OCI-LY7 (cell line): ENCODE measurements at regions not wholly inside any gene's neighbourhood (a gene's known extent, or its start where the extent isn't known, plus 50 kb on each side); places are given as distances from the start of the nearest gene placed in this dataset.

Experiments
- EZH2phosphoT487 ChIP-seq: fragments of 200-600 bp; sonication (generic); IDR thresholded peaks from 2 replicates; pipeline ENCODE4 v1.6.1; 2018; ENCODE audit warnings: low read depth, borderline replicate concordance, mild to moderate bottlenecking, mixed run types, antibody characterized with exemption, low read length, moderate library complexity, mixed read lengths
- TF ChIP-seq, protein P1 (sequence below): fragments of 200-600 bp; sonication (generic); conservative IDR thresholded peaks from 2 replicates; pipeline ENCODE4 v1.5.1; 2014; ENCODE audit warnings: mild to moderate bottlenecking, antibody characterized with exemption, low read length, moderate library complexity, mixed read lengths

DNA sequence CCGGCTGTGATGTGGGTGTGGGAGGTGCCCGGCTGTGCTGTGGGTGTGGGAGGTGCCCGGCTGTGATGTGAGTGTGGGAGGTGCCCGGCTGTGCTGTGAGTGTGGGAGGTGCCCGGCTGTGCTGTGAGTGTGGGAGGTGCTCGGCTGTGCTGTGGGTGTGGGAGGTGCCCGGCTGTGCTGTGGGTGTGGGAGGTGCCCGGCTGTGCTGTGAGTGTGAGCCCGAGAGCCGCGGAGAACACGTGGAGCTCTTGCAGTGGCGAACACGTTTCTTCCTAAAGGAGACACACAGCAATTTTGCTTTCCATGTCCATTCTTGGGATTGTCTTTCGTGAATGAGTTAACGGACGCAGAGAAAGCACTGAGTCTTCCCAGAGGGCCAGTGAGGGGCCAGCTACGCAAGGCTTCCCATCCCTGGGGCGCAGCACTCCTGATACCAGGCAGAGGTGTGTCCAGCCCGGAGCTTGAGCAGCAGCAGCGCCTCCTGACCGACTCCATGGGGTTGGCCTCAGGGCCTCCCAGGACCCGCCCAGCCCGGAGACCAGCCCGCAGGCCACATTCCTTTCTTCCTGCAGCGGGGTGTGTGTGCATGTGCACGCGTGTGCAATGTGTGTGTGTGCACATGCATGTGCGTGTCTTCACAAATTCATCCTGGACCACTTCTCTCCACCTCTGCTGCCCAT, 245.0 kb upstream of the B3GAT1 start:
- TF ChIP-seq, protein P1, sequence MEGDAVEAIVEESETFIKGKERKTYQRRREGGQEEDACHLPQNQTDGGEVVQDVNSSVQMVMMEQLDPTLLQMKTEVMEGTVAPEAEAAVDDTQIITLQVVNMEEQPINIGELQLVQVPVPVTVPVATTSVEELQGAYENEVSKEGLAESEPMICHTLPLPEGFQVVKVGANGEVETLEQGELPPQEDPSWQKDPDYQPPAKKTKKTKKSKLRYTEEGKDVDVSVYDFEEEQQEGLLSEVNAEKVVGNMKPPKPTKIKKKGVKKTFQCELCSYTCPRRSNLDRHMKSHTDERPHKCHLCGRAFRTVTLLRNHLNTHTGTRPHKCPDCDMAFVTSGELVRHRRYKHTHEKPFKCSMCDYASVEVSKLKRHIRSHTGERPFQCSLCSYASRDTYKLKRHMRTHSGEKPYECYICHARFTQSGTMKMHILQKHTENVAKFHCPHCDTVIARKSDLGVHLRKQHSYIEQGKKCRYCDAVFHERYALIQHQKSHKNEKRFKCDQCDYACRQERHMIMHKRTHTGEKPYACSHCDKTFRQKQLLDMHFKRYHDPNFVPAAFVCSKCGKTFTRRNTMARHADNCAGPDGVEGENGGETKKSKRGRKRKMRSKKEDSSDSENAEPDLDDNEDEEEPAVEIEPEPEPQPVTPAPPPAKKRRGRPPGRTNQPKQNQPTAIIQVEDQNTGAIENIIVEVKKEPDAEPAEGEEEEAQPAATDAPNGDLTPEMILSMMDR = no peak
- TF ChIP-seq EZH2phosphoT487 = no peak
